HEK293 (cell line): ENCODE measurements at regions not wholly inside any gene's neighbourhood (a gene's known extent, or its start where the extent isn't known, plus 50 kb on each side); places are given as distances from the start of the nearest gene placed in this dataset.

ENCODE experiments used
- CTCF ChIP-seq: fragments of 450-650 bp; formaldehyde crosslinking; IDR thresholded peaks from 2 replicates; pipeline ENCODE4 v1.5.1; 2016; ENCODE audit warnings: missing biosample characterization, missing genetic modification characterization
- RBAK ChIP-seq: fragments of 450-650 bp; formaldehyde crosslinking; IDR thresholded peaks from 2 replicates; pipeline ENCODE4 v1.5.1; 2016; ENCODE audit warnings: missing biosample characterization, missing genetic modification characterization
- ZBTB49 ChIP-seq: fragments of 450-650 bp; formaldehyde crosslinking; IDR thresholded peaks from 2 replicates; pipeline ENCODE4 v1.5.1; 2016; ENCODE audit warnings: missing biosample characterization, missing genetic modification characterization, low read depth
- ZNF274 ChIP-seq, 2 experiments: fragments of 200-500 bp in 1 of 2; fragments of 450-650 bp in 1 of 2; sonication (Bioruptor generic) in 1 of 2; formaldehyde crosslinking in 1 of 2; IDR thresholded peaks; 2 replicates each; pipeline versions ENCODE4 v1.5.1 to v1.6.1; 2014 to 2016; ENCODE audit warnings: borderline replicate concordance in 1 of 2, inconsistent platforms in 1 of 2, low read length in 1 of 2, missing biosample characterization in 1 of 2, missing genetic modification characterization in 1 of 2
- ZNF549 ChIP-seq: fragments of 450-650 bp; IDR thresholded peaks from 2 replicates; pipeline ENCODE4 v1.5.1; 2018; ENCODE audit warnings: missing biosample characterization, missing genetic modification characterization, mild to moderate bottlenecking, inconsistent platforms, moderate library complexity
- ZNF624 ChIP-seq: fragments of 450-650 bp; formaldehyde crosslinking; IDR thresholded peaks from 2 replicates; pipeline ENCODE4 v1.5.1; 2017; ENCODE audit warnings: missing biosample characterization, missing genetic modification characterization
- ZNF629 ChIP-seq: fragments of 450-650 bp; formaldehyde crosslinking; IDR thresholded peaks from 2 replicates; pipeline ENCODE4 v1.5.1; 2017; ENCODE audit warnings: missing biosample characterization, missing genetic modification characterization

GRCh38 chr16:79929260-79929965 lies 328.9 kb upstream of the MAF start:
- TF ChIP-seq ZBTB49 (tag by site-specific recombination) (no peak), CTCF (tag by site-specific recombination) (no peak), ZNF549 (tag by site-specific recombination) (no peak), ZNF624 (tag by site-specific recombination) (no peak), RBAK (tag by site-specific recombination) (no peak), ZNF274 (IDR thresholded peaks at IDR 0.05; ENCODE audit: low read length) (no peak), ZNF274 (tag by site-specific recombination; IDR thresholded peaks at IDR 0.05; ENCODE audit: borderline replicate concordance) (no peak), ZNF629 (no peak)
